ENCODE measurements at regions not wholly inside any gene's neighbourhood (a gene's known extent, or its start where the extent isn't known, plus 50 kb on each side); places are given as distances from the start of the nearest gene placed in this dataset.

- TF ChIP-seq, protein P1, sequence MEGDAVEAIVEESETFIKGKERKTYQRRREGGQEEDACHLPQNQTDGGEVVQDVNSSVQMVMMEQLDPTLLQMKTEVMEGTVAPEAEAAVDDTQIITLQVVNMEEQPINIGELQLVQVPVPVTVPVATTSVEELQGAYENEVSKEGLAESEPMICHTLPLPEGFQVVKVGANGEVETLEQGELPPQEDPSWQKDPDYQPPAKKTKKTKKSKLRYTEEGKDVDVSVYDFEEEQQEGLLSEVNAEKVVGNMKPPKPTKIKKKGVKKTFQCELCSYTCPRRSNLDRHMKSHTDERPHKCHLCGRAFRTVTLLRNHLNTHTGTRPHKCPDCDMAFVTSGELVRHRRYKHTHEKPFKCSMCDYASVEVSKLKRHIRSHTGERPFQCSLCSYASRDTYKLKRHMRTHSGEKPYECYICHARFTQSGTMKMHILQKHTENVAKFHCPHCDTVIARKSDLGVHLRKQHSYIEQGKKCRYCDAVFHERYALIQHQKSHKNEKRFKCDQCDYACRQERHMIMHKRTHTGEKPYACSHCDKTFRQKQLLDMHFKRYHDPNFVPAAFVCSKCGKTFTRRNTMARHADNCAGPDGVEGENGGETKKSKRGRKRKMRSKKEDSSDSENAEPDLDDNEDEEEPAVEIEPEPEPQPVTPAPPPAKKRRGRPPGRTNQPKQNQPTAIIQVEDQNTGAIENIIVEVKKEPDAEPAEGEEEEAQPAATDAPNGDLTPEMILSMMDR (IDR thresholded peaks at IDR 0.05), result no peak
- no peak for TF ChIP-seq POLR2A (IDR thresholded peaks at IDR 0.05)
These were observed 713.4 kb downstream of the SLITRK5 start for GRCh38 chr13:88384542-88384941.
